Tibial nerve (tissue), 4 donors: ENCODE measurements at regions not wholly inside any gene's neighbourhood (a gene's known extent, or its start where the extent isn't known, plus 50 kb on each side); places are given as distances from the start of the nearest gene placed in this dataset.

Source experiments
- DNase-seq, 2 donors: peaks; one replicate each; pipeline ENCODE4 v3.0.0-alpha.2; 2019; ENCODE audit warnings: low spot score in 2 of 2
- H3K27ac ChIP-seq, 4 donors: fragments of 200-600 bp; sonication (generic) in 3 of 4; one replicate each; pipeline ENCODE4 v1.5.1; 2017 to 2019; ENCODE audit warnings: mild to moderate bottlenecking in 1 of 4
- H3K27me3 ChIP-seq, 2 donors: fragments of 200-600 bp; sonication (generic) in 1 of 2; one replicate each; pipeline versions ENCODE4 v1.5.1 to v1.6.0; 2017 to 2019
- H3K36me3 ChIP-seq, 3 donors: fragments of 200-600 bp; sonication (generic); one replicate each; pipeline ENCODE4 v1.5.1; 2018 to 2019
- H3K4me1 ChIP-seq, 4 donors: fragments of 200-600 bp; sonication (generic) in 3 of 4; one replicate each; pipeline ENCODE4 v1.5.1; 2017 to 2019
- H3K4me3 ChIP-seq, 4 donors: fragments of 200-600 bp; sonication (generic) in 3 of 4; one replicate each; pipeline ENCODE4 v1.5.1; 2017 to 2019; ENCODE audit warnings: mild to moderate bottlenecking in 1 of 4, moderate library complexity in 1 of 4
- H3K9me3 ChIP-seq, 4 donors: fragments of 200-600 bp; sonication (generic) in 3 of 4; one replicate each; pipeline ENCODE4 v1.5.1; 2017 to 2019
- EP300 ChIP-seq, 2 donors: sonication (generic); formaldehyde crosslinking; IDR thresholded peaks; one replicate each; pipeline ENCODE4 v1.6.1; 2017; ENCODE audit warnings: antibody characterized with exemption in 2 of 2, mild to moderate bottlenecking in 1 of 2
- POLR2A ChIP-seq, 2 donors: fragments of 450-650 bp; IDR thresholded peaks; one replicate each; pipeline ENCODE4 v1.6.1; 2017; ENCODE audit warnings: antibody characterized with exemption in 2 of 2, mild to moderate bottlenecking in 2 of 2, moderate library complexity in 2 of 2
- WGBS, 2 donors: methylation state at CpG; one replicate each; pipeline ENCODE4 v1.1.5; 2018; 5-methylcytosine and 5-hydroxymethylcytosine counted together
- TF ChIP-seq, protein P1 (sequence below), 5 experiments: fragments of 200-600 bp in 3 of 5; fragments of 450-650 bp in 2 of 5; sonication (generic) in 3 of 5; IDR thresholded peaks; one replicate each; pipeline ENCODE4 v1.5.1; 2016 to 2019; ENCODE audit warnings: antibody characterized with exemption in 5 of 5, mild to moderate bottlenecking in 3 of 5, moderate library complexity in 2 of 5

DNA sequence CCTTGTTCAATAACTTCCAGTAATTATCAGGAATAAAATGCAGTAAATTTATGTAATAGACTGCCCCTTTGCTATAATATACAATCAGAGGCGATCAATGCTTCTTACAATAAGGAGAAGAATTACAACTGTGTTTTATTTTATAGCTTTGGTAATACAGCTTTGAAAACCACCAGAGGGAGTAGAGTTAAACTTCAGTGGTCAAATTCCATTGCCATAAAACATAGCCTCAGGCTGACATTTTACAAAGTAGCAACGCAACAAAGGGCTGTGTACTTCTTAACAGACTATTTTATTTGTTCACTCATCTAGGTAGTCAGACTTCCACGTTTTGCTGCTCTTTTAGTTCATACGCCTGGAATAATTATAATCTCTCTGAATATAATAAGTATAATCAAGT, 58.5 kb downstream of the TEX13C start:
- Histone ChIP-seq H3K4me1 (no peaks in the 10 kb centered on the region), H3K9me3 (no peaks in the 10 kb centered on the region), H3K27me3 (peaks cover 0 to 7% of the 10 kb centered on the region in 2 donors), H3K27ac (no peak overlapping the region), H3K36me3 (no peaks in the 10 kb centered on the region), H3K4me3 (no peak overlapping the region)
- 25 to 38% methylated on average over 4 of the region's 4 CpGs for WGBS, 2 donors
- TF ChIP-seq EP300 (IDR thresholded peaks at IDR 0.05) (no peak), POLR2A (IDR thresholded peaks at IDR 0.05) (no peak)
- TF ChIP-seq, protein P1, sequence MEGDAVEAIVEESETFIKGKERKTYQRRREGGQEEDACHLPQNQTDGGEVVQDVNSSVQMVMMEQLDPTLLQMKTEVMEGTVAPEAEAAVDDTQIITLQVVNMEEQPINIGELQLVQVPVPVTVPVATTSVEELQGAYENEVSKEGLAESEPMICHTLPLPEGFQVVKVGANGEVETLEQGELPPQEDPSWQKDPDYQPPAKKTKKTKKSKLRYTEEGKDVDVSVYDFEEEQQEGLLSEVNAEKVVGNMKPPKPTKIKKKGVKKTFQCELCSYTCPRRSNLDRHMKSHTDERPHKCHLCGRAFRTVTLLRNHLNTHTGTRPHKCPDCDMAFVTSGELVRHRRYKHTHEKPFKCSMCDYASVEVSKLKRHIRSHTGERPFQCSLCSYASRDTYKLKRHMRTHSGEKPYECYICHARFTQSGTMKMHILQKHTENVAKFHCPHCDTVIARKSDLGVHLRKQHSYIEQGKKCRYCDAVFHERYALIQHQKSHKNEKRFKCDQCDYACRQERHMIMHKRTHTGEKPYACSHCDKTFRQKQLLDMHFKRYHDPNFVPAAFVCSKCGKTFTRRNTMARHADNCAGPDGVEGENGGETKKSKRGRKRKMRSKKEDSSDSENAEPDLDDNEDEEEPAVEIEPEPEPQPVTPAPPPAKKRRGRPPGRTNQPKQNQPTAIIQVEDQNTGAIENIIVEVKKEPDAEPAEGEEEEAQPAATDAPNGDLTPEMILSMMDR (IDR thresholded peaks at IDR 0.05): no peak
- no peak for DNase-seq

- H3K9me3 ChIP-seq: no peaks in the 10 kb centered on the region
- no peak for DNase-seq
- TF ChIP-seq POLR2A (IDR thresholded peaks at IDR 0.05) (no peak), EP300 (IDR thresholded peaks at IDR 0.05) (no peak)
- TF ChIP-seq, protein P1 (IDR thresholded peaks at IDR 0.05): no peak
- H3K36me3 ChIP-seq: no peaks in the 10 kb centered on the region
- H3K4me1 ChIP-seq: no peaks in the 10 kb centered on the region
- H3K27ac ChIP-seq: no peak overlapping the region
- 68 to 71% methylated on average over 3 of the region's 3 CpGs for WGBS, 2 donors
- no peak overlapping the region for H3K4me3 ChIP-seq
- H3K27me3 ChIP-seq: peaks cover 0 to 7% of the 10 kb centered on the region in 2 donors
Measured at GRCh38 chrX:125378770-125379169, 59.1 kb downstream of the TEX13C start.

GRCh38 chrX:125382148-125382628, 62.5 kb downstream of the TEX13C start:
- no peak for TF ChIP-seq EP300 (IDR thresholded peaks at IDR 0.05)
- TF ChIP-seq, protein P1 (IDR thresholded peaks at IDR 0.05): no peak
- no peak for TF ChIP-seq POLR2A (IDR thresholded peaks at IDR 0.05)
- no peaks in the 10 kb centered on the region for H3K9me3 ChIP-seq
- no peaks in the 10 kb centered on the region for H3K4me1 ChIP-seq
- no peak overlapping the region for H3K27ac ChIP-seq
- H3K27me3 ChIP-seq: peaks cover 0 to 7% of the 10 kb centered on the region in 2 donors
- 68 to 87% methylated on average over 3 to 4 of the region's 4 CpGs for WGBS, 2 donors
- no peaks in the 10 kb centered on the region for H3K36me3 ChIP-seq
- no peak overlapping the region for H3K4me3 ChIP-seq
- DNase-seq: no peak

GRCh38 chrX:125382889-125383288, 63.2 kb downstream of the TEX13C start:
- no peaks in the 10 kb centered on the region for H3K36me3 ChIP-seq
- H3K4me1 ChIP-seq: no peaks in the 10 kb centered on the region
- TF ChIP-seq EP300 (IDR thresholded peaks at IDR 0.05): no peak
- no peak for TF ChIP-seq POLR2A (IDR thresholded peaks at IDR 0.05)
- TF ChIP-seq, protein P1 (IDR thresholded peaks at IDR 0.05): no peak
- H3K4me3 ChIP-seq: no peak overlapping the region
- H3K27me3 ChIP-seq: peaks cover 0 to 7% of the 10 kb centered on the region in 2 donors
- H3K27ac ChIP-seq: no peak overlapping the region
- H3K9me3 ChIP-seq: no peaks in the 10 kb centered on the region
- DNase-seq: no peak
- WGBS, 2 donors: 86 to 97% methylated on average over 3 of the region's 3 CpGs

DNA sequence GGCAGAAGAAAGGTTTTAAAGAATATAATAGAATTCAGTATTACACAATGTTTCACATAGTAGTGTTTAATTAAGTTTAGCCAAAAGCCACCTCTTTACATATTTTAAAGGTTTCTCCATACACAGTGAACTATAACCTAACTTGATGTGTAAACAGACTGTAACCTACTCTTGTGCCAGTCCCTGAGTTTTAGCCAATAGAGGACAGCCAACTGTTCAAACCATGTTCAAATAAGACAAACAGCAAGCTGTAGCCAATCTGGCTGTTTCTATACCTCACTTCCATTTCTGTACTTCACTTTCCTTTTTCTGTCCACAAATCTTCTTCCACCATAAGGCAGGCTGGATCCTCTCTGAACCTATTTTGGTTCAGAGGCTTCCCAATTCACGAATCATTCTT, 65.2 kb downstream of the TEX13C start:
- H3K27me3 ChIP-seq: peaks cover 0 to 7% of the 10 kb centered on the region in 2 donors
- H3K9me3 ChIP-seq: no peaks in the 10 kb centered on the region
- no peaks in the 10 kb centered on the region for H3K36me3 ChIP-seq
- H3K27ac ChIP-seq: no peak overlapping the region
- no peak overlapping the region for H3K4me3 ChIP-seq
- DNase-seq: no peak
- no peak for TF ChIP-seq EP300 (IDR thresholded peaks at IDR 0.05)
- TF ChIP-seq, protein P1 (IDR thresholded peaks at IDR 0.05): no peak
- TF ChIP-seq POLR2A (IDR thresholded peaks at IDR 0.05): no peak
- WGBS, 2 donors: 64 to 83% methylated on average over 1 of the region's 1 CpG
- H3K4me1 ChIP-seq: no peaks in the 10 kb centered on the region
